ENCODE measurements at regions not wholly inside any gene's neighbourhood (a gene's known extent, or its start where the extent isn't known, plus 50 kb on each side); places are given as distances from the start of the nearest gene placed in this dataset.

DNA sequence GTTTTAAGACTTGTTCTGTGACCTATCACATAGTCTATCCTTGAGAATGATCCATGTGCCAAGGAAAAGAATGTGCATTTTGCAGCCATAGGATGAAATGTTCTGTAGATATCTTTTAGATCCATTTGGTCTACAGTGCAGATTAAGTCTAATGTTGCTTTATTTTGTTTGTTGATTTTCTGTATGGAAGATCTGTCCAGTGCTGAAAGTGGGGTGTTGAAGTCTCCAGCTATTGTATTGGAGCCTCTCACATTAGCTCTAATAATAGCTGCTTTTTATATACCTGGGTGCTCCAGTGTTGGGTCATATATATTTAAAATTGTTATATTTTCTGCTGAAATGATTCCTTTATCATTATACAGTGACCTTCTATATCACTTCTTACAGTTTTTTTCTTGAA is 155.6 kb upstream of the MON1B start:
- TF ChIP-seq ZNF138 (CRISPR knock-in tag; conservative IDR thresholded peaks at IDR 0.05) (no peak), GABPB1 (CRISPR knock-in tag; IDR thresholded peaks at IDR 0.05) (no peak)
- TF ChIP-seq, protein P1, sequence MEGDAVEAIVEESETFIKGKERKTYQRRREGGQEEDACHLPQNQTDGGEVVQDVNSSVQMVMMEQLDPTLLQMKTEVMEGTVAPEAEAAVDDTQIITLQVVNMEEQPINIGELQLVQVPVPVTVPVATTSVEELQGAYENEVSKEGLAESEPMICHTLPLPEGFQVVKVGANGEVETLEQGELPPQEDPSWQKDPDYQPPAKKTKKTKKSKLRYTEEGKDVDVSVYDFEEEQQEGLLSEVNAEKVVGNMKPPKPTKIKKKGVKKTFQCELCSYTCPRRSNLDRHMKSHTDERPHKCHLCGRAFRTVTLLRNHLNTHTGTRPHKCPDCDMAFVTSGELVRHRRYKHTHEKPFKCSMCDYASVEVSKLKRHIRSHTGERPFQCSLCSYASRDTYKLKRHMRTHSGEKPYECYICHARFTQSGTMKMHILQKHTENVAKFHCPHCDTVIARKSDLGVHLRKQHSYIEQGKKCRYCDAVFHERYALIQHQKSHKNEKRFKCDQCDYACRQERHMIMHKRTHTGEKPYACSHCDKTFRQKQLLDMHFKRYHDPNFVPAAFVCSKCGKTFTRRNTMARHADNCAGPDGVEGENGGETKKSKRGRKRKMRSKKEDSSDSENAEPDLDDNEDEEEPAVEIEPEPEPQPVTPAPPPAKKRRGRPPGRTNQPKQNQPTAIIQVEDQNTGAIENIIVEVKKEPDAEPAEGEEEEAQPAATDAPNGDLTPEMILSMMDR (IDR thresholded peaks at IDR 0.05) = no peak

Data from WTC11 (cell line).